Peyer's patch (tissue), 4 donors: ENCODE measurements at regions not wholly inside any gene's neighbourhood (a gene's known extent, or its start where the extent isn't known, plus 50 kb on each side); places are given as distances from the start of the nearest gene placed in this dataset.

Experiments
- POLR2A ChIP-seq, 2 donors: fragments of 450-650 bp; IDR thresholded peaks; one replicate each; pipeline ENCODE4 v1.5.1; 2017; ENCODE audit warnings: antibody characterized with exemption in 2 of 2, mild to moderate bottlenecking in 2 of 2, moderate library complexity in 2 of 2
- TF ChIP-seq, protein P1 (sequence below), 6 experiments: fragments of 450-650 bp in 4 of 6; fragments of 200-600 bp in 2 of 6; sonication (generic) in 1 of 6; IDR thresholded peaks; one replicate each; pipeline ENCODE4 v1.5.1; 2017 to 2019; ENCODE audit warnings: antibody characterized with exemption in 6 of 6, mild to moderate bottlenecking in 3 of 6, moderate library complexity in 1 of 6

DNA sequence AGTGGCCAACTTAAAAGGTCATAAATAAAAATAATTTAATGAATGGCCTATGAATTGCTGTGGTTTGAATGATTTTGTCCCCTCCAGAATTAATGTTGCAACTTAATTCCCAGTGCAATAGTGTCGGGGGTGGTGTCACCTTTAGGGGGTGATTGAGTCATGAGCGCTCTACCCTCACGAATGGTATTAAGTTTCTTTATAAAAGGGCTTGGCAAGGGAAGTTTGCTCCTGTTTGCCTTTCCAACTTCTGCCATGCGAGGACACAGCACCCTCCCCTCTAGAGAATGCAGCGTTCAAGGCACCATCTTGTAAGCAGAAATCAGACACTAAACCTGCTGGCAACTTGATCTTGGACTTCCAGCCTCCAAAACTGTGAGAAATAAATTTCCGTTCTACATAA lies 253.3 kb downstream of the ATXN7L3B start:
- TF ChIP-seq, protein P1, sequence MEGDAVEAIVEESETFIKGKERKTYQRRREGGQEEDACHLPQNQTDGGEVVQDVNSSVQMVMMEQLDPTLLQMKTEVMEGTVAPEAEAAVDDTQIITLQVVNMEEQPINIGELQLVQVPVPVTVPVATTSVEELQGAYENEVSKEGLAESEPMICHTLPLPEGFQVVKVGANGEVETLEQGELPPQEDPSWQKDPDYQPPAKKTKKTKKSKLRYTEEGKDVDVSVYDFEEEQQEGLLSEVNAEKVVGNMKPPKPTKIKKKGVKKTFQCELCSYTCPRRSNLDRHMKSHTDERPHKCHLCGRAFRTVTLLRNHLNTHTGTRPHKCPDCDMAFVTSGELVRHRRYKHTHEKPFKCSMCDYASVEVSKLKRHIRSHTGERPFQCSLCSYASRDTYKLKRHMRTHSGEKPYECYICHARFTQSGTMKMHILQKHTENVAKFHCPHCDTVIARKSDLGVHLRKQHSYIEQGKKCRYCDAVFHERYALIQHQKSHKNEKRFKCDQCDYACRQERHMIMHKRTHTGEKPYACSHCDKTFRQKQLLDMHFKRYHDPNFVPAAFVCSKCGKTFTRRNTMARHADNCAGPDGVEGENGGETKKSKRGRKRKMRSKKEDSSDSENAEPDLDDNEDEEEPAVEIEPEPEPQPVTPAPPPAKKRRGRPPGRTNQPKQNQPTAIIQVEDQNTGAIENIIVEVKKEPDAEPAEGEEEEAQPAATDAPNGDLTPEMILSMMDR (IDR thresholded peaks at IDR 0.05): no peak
- no peak for TF ChIP-seq POLR2A (IDR thresholded peaks at IDR 0.05)
